ENCODE measurements at regions not wholly inside any gene's neighbourhood (a gene's known extent, or its start where the extent isn't known, plus 50 kb on each side); places are given as distances from the start of the nearest gene placed in this dataset.

DNA sequence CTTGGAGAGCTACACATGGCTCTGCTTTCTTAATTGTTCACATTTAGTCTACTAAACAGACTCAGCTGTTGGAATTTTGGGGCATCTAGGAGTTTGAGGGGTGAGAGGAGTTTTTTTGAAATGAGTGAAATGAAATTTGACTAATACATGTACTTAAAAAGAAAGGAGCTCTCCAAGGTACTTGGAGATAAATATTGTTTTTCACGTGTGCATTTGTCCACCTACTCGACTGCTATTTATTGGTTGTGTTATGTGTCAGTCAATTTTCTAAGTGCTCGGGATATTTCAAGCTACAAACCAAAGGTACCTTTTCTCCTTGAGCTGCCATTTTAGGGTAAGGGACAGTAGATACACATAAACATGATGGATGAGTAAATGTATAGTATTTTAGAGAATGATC lies 697.0 kb downstream of the LIG4 start:
- TF ChIP-seq, protein P1, sequence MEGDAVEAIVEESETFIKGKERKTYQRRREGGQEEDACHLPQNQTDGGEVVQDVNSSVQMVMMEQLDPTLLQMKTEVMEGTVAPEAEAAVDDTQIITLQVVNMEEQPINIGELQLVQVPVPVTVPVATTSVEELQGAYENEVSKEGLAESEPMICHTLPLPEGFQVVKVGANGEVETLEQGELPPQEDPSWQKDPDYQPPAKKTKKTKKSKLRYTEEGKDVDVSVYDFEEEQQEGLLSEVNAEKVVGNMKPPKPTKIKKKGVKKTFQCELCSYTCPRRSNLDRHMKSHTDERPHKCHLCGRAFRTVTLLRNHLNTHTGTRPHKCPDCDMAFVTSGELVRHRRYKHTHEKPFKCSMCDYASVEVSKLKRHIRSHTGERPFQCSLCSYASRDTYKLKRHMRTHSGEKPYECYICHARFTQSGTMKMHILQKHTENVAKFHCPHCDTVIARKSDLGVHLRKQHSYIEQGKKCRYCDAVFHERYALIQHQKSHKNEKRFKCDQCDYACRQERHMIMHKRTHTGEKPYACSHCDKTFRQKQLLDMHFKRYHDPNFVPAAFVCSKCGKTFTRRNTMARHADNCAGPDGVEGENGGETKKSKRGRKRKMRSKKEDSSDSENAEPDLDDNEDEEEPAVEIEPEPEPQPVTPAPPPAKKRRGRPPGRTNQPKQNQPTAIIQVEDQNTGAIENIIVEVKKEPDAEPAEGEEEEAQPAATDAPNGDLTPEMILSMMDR (conservative IDR thresholded peaks at IDR 0.05), result no peak
- no peak for TF ChIP-seq EZH2 (IDR thresholded peaks at IDR 0.05; ENCODE audit: low read depth)
